Stimulated activated CD8-positive, alpha-beta memory T cell treated with anti-CD3 and anti-CD28 coated beads, Interleukin-2, amount 100 ng/mL, for 1 hour (primary cell): ENCODE measurements at regions not wholly inside any gene's neighbourhood (a gene's known extent, or its start where the extent isn't known, plus 50 kb on each side); places are given as distances from the start of the nearest gene placed in this dataset.
A peak's percentile ranks its signal among the peaks of the same experiment; 100 is the strongest.

Source experiments
- DNase-seq, 2 donors: peaks; one replicate each; pipeline ENCODE4 v3.0.0-alpha.2; 2020; ENCODE audit warnings: low read depth in 2 of 2

DNA sequence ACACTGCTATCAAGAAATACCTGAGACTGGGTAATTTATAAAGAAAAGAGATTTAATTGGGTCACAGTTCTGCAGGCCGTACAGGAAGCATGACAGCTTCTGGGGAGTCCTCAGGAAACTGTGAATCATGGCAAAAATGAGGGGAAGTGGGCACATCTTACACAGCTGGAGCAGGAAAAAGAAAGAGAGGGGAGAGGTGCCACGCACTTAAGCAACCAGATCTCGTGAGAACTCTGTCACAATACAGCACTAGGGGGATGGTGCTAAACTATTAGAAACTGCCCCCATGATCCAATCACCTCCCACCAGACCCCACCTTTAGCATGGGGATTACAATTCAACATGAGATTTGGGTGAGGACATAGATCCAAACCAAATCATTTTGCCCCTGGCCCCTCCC is 105.5 kb upstream of the CPLX2 start:
- DNase-seq = no peak

DNA sequence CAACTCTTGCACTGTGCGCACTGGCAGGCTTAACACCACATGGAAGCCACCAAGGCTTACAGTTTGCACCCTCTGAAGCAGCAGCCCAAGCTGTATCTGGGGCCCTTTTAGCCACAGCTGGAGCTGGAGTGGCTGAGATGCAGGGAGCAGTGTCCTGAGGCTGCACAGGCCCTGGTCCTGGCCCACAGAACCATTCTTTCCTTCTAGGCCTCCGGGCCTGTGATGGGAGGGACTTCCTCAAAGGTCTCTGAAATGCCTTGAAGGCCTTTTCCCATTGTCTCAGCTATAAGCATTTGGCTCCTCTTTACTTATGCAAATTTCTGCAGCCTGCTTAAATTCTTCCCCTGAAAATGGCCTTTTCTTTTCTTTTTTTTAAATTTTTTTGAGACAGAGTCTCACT is 104.4 kb upstream of the CPLX2 start:
- DNase-seq = no peak

DNA sequence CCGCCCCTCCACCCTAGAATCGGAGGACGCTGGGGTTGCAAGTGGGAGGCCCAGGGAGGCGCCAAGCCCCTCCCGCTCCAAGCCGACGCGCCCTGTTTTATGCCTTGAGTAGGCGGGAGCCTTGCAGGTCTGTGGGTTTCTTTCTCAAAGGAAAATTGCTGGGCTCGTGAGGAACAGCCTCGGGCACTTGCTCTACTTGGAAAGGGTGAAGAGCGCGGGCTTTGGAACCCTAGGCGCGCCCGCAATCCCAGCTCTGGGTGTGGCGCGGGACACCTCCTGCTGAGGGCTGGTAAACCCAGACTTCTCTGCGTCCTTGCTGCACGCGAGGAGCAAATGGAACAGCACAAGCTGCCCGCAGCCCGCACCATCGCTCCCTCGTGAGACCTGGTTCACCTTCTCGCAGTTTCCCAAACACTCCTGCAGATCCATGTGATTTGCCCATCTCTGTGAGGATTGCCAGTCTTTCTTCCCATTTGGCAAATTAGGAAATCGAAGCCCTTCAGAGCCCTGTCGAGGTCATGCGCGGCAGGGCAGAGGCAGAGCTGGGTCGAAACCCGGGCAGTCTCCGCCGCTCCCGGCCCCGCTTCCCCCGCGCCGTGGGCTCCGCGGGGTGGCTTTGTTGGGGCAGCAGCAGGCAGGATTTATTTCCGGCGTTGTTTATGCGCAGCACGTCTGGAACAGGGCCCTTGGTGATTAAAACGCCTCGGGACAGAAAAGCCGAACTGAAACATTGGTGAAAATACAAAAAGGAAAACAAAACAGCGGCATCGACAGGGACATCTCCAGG is 98.4 kb upstream of the CPLX2 start:
- no peak for DNase-seq

GRCh38 chr5:175773534-175774070 is 97.8 kb upstream of the CPLX2 start:
- DNase-seq = no peak

DNA sequence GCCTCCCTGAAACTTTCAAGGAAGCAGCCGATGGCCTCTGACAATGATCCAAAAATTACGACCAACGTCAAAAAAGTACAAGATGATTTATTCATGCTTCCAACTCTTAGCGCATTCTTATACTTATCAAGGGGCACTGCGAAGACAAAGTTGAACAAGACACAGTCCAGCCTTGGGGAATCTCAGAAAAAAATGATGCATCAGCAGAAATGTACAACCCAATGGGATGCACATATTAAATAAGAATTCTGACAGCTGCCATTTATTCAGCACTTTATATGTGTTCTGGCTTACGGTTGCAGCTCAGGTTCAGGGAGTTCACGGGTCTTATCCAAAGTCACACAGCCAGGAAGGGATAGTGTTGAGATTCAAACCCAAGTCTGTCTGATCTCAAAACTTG is 96.0 kb upstream of the CPLX2 start:
- DNase-seq = no peak

DNA sequence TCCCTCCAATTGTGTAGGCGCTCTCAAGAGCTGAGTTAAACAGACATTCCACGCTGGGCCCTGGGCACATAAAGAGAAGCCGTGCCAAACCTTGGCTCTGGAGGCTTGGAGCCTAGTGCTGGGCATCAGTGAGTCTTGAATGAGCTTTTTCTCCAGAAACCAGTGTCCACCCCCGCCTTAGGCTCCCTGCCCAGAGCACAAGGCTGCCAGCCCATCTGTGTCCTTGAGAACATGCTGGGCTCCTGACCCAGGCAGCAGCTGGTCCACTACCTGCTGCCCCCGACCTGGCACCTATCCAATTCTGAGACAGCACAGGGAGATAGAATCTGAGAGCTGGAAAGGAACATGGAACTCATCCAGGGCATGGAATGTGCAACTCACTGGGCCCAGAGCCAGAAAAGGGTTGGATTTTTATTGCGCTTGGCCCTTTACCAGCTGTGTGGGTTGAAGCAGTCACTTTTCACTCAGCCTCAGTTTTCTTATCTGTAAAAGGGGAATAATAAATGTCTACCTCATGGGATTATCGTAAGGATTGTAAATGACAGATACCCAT is 92.4 kb upstream of the CPLX2 start:
- no peak for DNase-seq

- DNase-seq = no peak
These were observed 87.6 kb upstream of the CPLX2 start for GRCh38 chr5:175783739-175784138.

- DNase-seq = no peak
These were observed 87.1 kb upstream of the CPLX2 start for GRCh38 chr5:175784230-175784629.

GRCh38 chr5:175785681-175786080 is 85.7 kb upstream of the CPLX2 start:
- no peak for DNase-seq

- DNase-seq = no peak
These were observed 83.1 kb upstream of the CPLX2 start for GRCh38 chr5:175788155-175788787.

- no peak for DNase-seq
These were observed 81.7 kb upstream of the CPLX2 start for GRCh38 chr5:175789670-175790069.

DNA sequence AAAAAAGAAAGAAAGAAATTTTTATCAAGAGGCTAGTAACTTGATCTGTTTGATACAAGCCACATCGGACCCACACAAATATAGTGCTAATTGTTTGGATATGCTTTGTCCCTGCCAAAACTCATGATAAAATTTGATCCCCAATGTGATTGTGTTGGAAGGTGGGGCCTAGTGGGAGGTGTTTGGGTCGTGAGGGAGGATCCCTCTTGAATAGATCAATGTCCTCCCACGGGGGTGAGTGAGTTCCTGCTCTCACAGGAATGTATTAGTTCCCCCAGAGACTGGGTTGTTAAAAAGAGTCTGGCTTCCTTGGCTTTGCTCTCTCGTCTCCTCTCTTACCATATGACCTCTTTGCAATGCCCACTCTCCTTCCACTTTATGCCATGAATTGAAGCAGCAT is 80.6 kb upstream of the CPLX2 start:
- no peak for DNase-seq

DNA sequence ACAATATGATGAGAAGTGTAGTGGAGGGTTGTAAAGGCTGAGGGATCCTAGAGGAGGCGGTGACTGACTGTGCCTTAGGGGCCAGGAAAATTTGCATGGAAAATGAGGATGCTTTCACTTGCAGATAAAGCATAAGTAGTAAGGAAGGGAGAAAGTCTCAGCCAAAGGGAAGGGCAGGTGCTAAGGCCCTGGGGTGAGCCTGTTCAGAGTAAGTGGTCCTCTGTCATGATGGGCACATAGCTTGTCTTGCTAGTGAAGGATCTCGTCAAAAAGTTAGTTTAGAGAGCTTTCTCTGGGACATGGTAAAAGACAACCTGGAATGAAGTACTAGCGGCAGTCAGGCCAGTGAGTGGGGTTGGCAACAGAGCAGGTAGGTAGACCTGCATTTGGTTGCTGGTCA is 75.4 kb upstream of the CPLX2 start:
- no peak for DNase-seq

DNA sequence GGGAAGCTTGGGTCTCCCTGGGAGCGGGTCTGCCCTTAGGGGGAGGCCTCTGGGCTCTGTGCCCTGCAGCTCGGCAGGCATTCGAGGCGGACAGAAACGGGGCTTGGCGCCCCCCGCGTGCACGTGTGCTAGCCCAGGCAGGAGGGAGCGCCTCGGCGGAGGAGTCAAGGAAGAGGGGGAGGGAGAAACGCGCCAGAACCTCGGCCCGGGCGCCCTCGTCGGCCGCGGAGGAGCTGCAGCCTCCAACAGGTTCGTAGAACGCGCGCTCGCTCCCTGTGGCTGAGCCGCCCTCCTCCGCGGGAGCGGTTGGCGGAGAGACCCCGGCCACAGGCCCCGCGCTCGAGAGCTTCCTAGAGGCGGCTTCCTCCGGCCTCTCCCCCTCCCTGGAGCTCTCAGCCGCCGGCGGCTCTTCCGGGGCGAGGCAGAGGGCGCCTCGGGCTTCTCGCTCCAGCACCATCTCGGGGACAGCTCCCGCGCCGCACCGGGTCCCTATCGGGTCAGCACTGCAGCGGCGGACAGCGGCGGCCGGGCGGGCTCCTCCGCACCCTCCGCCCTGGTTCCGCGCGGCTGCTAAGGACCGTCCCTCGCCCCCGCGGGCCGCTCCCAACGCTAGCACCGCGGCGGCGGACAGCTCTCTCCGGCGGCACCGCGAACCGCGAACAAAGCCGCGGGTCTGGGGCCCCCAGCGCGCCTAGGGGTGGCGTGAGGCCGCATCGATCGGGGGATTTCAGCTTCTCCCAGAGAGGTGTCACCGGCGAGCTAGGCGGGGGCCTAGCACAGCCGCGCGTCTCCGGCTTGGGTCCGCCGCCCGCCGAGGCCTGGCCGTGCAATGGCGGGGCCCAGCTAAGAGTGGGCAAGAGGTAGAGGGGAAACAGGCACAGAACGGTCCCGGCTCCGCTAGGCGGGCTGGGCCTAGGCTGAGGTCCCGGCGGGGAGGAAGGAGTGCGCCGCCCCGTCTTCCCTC is 74.6 kb upstream of the CPLX2 start:
- DNase-seq = peak; percentile 47 to 54

DNA sequence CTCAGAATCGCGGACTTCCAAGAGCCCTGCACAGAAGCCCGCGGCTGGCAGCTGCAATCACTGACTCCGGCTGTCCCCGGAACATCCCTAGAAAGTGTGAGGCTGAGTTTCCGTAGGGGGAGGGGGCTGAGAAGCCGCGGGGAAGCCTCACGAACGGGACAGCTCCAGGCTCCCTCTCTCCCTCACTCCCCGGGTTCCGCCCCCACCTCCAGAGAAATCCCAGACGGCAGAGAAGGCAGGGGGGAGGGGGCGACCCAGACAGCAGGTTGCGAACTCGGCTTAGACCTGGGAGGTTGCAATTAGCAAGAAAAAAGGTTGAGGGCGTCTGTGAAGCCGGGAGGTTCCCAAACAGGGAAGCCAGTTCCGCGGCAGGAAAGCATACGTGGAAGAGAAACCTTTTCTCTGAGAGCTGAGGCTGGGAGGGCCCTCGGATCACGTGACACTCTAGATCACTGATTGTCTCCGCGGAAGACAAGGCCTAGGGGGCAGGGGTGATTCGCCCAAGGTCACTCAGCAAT is 73.8 kb upstream of the CPLX2 start:
- no peak for DNase-seq

DNA sequence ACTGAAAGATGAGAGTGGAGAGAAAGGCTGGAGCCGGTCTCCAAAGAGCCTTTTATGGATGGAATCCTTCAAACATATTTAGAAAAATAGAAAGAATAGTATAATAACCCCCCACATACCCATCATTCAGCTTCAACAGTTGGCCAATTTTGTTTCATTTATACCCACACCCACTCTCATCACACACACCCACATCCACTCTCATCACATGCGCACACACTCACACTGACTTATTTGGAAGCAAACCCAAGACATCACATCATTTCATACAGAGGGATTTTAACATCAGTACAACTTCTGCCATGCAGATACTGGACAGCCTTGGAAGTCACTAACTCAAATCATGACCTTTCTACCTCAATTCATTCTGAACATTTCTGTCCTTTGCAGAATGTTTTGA is 72.8 kb upstream of the CPLX2 start:
- no peak for DNase-seq

- no peak for DNase-seq
These were observed 70.7 kb upstream of the CPLX2 start for GRCh38 chr5:175800656-175801081.

DNA sequence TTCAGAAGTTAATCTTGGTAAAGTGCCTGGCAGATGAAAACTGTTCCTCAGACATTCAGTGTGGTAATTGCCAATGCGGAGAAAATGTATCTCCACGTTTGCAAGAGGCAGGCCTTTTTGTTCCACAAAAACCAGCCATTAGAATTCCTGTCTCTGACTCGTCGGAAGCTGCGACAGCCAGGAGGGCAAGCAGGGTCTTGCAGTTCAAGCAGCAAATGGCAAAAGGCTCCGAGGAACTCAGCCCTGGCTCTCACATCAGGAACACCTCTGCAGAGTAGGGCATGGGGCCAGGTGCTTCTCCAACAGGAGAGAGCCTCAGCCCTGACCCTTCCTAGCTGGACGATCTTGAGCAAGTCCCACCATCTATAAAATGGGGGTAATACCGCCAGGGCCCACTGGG is 69.0 kb upstream of the CPLX2 start:
- DNase-seq = no peak

DNA sequence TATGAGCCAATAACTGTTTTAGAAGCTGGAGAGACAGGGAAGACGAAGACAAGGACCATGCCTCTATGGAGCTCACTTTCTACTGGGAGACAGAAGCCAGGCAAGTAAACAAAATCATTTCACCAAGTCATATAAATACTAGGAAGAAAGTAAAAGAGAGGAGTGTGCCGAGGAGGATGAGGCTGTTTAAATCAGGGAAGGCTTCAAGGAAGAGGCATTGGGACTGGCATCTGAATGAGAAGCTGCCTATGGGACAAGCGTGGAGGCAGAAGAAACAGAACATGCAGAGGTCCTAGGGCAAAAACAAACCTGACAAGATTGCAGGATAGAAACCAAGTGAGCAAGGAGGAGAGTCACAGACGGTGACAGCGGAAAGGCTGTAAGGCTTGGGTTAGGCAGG is 68.1 kb upstream of the CPLX2 start:
- DNase-seq = no peak

GRCh38 chr5:175803736-175804454 is 67.5 kb upstream of the CPLX2 start:
- DNase-seq = no peak
